HG03196 (cell line): ENCODE measurements at regions not wholly inside any gene's neighbourhood (a gene's known extent, or its start where the extent isn't known, plus 50 kb on each side); places are given as distances from the start of the nearest gene placed in this dataset.

Experiments
- ATAC-seq: cut with Tn5 transposase; IDR thresholded peaks from one replicate; pipeline ENCODE4 v1.9.1; 2021; ENCODE audit not compliant: unreplicated experiment

DNA sequence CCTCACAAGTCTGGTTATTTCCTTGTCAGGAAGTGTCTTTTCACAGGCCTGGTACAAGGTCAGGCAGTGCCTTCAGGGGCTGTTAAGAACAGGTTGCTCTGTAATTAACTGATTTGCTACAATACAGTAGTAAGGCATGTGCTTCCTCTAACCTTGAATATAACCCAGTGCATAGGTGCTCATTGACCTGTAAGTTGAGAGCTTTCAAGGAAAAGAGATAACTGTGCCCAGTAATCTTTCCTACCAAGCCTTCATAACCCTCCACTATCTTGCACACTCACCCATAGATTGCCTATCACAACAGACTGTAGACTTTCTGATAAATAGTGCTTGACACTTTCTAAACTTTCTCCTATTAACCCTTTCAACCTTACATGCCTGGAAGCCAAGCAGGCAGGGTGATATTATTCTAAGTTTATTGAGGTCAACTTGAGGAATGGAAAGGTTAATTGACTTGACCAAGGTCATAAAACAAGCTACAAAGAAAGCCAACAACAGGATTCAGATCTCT, 148.1 kb downstream of the PPARGC1A start:
- ATAC-seq, result no peak

DNA sequence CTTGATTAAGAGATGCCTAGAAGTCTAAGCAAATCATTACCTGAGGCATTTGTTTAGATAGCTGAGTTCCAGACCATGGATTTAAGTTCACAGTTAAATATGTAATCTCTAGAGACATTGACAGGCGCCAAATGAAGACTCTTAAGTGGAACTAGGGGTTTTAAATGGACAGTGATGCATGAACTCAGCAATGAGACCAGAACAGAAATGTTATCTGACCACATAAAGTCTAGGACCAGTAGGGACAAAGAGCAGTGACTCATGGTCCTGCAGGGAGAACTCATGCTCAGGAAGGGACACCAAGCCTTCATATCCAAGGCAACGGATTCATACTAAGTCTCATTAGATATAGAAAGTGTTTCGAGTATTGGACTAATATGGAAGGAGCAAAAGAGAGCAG, 152.3 kb downstream of the PPARGC1A start:
- ATAC-seq, result no peak

DNA sequence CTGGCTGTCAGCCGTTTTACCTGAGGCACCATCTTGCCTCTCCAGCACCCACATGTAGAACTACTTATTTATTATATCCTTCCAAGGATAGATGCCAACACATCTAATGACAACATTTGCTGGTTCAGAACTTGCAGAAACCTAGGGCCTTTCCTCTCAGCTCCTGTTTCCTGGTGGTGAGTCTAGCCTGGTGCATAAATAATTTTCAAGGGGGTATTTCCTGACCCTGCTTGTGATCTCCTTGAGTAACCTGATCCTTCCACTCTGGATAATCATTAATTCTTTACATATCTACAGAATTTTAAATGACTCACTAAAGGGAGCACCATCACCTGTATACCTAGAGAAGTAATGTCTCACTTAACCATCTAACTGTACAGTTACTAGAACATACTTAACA, 153.4 kb downstream of the PPARGC1A start:
- no peak for ATAC-seq

DNA sequence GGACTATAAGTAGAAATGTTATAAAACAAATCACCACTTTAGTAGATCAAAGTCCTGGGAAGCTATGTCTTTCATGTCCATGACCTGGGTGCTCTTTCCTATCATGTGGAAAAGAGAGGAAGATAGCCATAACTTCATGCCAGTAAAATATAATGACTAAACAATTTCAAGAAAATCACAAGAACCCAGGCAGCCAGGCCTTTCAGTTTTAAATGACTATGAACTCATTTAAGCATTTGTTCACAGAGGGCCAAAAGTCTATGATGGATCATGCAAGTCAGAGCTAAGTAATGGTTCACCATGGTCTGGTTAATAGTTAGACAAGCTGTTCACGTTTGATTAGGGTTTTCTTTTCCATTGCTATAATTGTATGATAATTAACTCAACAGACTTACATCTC, 155.8 kb downstream of the PPARGC1A start:
- ATAC-seq, result no peak

DNA sequence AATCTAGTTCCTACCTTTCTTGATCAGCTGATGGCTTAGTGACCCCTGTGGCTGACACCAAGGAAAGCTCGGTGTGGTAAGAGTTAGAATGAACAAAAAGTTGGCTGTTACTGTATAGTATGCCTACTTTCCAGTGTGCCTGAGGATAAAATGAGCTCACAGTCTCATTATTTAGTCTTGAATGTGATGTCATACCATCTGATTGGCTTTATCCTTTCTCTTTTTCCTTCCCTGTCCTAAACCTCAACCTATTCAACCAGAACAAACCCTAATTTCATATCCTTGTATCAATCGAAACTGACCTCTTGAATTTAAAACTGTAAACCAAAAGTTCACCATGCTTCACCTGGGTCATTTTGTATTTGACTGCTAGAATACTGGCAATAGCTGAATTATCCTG, 156.4 kb downstream of the PPARGC1A start:
- no peak for ATAC-seq

DNA sequence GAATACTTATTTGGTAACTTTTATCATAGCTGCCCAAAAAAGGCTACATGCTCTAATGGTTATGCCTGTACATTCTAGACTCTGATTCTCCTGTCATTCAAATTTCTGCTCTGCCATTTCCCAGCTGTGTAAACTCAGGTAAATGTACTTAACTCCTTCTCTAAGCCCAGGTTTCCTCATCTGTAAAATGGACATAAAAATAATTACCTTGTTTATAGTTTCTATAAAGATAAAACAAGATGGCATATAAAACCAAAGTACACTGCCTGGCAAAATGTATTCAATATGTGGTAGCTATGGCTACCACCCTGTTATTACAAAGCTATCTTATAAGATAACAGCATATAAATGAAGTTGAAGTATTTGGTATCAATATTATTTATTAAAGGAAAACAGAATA, 158.8 kb downstream of the PPARGC1A start:
- no peak for ATAC-seq

DNA sequence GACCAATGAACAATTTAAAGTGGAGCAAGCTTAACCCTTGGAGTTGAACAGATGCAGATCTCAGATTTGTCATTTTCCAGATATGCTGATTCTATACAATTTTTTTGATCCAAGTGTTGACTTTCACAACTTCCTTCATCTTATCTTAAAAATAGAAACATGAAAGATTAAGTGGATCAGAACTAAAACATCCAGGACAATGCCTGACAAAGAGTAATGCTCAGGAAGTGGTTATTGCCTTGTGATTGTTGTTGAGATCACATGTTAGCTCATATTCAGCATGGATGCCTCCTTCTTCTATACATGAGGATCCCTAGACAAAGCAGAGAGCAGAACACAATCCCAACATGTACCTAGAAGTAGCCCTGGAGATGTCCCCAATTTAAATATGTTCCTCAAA, 160.9 kb downstream of the PPARGC1A start:
- no peak for ATAC-seq

DNA sequence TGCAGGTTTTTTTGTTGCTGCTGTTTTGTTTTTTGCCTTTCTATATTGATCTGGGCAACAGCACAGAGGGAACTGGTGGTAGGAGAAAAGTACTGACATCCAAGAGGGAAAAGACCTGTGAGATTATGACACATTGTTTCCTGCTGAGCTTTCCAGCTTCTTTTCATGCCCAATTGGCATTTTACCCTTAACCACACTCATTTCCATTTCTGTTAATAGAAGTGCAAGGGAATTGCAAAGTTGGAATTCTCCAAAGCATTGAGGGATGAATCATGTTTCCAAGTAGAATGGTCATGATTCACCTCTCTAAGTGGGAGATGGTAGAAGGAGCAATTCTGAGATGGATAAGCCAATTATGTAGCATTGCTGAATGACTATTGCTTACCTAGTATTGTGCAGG, 161.5 kb downstream of the PPARGC1A start:
- no peak for ATAC-seq

DNA sequence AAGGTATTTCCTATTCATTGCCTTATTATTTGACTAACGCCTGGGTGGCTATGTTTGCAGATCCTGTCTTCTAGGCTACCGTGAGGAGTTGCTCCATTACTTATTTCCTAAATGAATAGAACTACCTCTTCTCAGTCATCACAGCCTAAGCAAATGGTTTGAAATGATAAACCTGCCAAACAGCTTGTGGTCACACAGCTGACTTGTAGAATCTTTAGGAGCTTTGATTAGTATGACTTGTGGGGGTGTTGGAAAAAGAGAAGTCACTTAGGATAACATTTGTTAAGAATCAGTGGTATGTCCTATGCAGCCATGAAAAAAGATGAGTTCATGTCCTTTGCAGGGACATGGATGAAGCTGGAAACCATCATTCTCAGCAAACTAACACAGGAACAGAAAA, 169.3 kb downstream of the PPARGC1A start:
- ATAC-seq, result no peak

DNA sequence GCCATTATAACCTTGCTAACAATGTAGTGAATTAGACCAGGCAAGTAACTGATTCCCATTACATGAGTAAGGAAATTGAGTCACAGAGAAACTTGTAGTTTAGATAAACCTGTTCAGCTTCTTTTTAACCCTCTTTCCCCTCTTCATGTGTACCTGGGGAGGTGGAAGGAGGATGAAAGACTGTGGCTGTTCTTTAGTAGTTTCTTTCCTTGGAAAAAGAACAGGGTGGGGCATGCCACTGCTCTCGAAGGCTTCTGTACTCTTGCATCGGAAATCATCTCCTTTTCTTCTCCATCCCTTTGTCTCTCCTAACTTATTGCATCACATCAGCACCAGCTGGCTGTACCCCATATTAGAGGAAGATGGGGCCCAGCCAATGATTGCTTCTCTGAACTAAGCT, 171.4 kb downstream of the PPARGC1A start:
- no peak for ATAC-seq

DNA sequence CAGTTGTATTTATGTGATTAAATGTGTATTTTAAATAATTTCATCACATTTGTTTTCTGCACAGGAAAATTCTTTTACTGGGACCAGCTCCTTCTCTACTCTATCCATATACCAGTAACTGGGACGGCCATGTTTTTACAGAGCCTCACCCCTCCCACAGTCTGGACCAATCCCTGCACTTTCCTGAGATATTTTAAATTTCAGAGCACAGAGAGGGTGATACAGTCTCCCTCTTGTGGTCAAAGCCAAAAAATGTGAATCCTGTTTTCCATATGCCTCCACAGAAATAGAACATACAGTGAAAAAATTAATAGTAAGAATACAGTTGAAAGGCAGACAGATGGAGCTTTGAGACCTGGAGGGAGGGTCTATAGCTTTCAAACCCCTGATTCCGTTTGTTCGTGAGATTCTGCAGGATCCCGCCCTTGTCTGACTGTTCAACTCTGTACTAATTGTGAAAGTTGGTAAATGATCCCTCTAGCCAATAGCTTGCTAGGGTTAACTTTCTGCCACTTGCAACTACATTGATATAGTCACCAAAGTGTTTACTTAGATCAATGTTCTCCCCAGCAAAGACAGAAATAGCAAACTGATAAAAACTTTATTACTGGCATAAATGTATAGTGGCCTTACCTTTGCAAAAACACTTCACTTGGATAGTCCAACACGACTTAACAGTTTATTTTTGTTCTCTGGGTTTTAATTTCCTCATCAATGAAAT, 172.2 kb downstream of the PPARGC1A start:
- ATAC-seq, result no peak

DNA sequence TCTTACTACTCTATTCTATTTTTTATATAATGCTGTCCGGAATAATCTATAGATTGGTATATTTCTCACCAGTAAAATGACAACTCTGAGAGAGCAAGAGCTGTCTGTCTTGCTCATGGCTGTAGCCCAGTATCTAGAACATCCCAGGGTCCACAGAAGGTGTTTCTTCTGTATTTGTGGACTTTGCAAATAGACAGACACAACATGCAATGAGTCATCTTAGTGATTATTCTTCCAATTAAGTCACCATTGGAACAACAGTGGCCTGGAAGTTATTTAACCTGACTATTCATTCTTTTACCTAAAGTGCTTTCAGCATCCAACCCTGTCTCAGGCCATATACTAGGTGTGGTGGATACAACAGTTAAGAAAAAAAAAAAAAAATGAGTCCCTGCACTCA, 179.5 kb downstream of the PPARGC1A start:
- no peak for ATAC-seq

DNA sequence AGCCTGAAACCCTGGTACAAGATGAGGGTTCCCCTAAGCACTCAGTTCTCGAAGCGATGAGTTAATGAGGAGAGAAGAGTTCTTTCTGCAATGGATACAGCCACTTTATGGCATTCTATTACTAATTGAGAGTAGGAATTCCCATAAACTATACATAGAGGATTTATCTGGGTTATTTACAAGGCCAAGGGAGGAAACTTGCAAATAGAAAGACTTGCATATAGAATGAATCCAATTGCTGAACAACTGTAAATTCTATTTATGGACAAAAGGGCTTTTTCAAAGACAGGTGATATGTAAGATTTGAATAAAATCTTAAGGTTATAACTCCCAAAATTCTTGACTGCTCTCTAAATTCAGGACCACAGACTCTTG, 182.2 kb downstream of the PPARGC1A start:
- ATAC-seq, result no peak

DNA sequence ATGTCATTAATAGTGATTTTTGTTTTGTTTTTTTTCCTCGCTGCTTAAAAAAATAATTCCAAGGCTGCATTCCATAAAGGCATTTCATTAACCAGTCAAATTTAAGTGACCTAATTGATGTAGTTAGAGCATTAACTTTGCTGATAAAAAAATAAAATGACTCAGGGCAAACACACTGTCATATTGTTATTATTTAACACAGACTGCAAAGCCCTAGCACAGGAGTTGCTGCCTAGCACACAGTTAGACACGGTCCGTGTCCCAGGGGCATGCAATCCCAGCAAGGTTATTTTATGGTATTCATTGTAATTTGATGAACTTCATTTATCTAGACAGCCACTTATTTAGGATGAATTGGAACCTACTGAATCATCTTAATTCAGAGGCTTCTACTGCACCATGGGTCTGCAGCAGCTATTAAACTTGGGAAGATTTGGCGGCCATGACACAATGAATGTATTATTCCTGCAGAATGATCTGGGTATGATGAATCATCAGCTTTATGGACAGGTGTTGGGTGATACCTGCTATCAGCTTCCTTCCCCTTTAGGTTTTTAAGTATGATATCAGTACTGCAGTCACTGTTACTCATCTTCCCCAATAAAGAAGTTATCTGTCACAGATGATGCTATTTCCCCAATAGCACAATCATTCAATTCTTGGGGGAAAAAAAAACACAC, 182.7 kb downstream of the PPARGC1A start:
- ATAC-seq, result no peak

DNA sequence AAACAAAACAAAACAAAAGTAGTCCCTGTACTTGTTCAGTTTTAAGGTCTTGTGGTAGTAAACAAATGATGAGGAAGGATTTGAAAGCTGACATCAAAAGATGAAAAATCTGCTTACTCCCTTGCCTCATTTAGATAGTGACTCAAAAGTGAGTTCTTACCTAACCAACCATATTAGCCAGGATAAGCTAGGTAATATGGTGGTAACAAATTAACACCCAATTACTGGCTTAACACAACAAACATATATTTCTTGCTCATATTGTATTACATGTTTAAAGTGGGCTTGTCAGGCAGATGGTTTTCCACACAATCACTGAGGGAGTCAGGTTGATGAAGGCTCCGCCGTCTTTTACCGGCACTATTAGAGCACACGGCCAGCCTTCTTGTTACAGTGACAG, 189.7 kb downstream of the PPARGC1A start:
- no peak for ATAC-seq

DNA sequence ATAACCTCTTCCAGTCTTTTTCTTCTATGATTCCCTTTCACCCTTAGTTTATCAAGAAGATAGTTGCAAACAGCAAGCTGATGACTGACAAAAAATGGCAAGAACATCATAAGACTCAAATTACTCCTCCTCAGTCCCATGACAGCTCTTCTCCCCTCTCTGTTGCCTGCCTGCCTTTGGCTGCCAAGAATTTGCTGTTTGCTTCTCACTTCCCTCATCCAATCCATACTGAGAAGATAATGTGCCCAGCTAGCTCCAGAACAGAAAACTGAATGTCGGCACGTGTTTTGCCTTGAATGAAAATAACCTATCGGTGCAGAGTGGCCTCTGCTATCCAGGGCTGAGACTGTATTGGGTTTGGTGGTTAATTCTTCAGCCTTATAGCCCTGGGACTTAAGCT, 192.1 kb downstream of the PPARGC1A start:
- ATAC-seq, result no peak

DNA sequence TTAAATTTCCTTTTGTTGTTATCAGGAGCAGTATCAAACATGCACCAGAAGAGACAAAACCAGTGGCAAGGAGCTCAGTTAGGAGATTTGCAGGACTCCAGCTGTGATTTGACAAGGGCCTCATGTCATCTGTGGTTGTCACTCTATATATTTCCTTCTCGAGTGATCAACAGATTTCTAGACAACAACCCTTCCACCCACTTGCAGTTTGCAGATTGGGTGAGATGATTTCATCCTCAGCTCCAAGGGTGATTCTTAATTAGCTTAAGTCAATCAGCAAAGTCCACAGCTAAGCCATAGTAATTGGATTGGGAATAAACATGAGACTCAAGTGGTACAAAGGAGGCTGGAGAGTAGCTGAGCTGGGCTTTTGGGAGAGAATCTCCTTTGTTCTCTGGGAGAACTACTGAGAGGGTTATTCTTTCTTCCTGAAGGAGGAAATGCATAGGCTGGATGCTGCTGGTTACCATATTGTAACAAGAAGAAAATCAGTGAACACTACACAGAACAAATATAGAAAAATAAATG, 192.8 kb downstream of the PPARGC1A start:
- ATAC-seq, result no peak

DNA sequence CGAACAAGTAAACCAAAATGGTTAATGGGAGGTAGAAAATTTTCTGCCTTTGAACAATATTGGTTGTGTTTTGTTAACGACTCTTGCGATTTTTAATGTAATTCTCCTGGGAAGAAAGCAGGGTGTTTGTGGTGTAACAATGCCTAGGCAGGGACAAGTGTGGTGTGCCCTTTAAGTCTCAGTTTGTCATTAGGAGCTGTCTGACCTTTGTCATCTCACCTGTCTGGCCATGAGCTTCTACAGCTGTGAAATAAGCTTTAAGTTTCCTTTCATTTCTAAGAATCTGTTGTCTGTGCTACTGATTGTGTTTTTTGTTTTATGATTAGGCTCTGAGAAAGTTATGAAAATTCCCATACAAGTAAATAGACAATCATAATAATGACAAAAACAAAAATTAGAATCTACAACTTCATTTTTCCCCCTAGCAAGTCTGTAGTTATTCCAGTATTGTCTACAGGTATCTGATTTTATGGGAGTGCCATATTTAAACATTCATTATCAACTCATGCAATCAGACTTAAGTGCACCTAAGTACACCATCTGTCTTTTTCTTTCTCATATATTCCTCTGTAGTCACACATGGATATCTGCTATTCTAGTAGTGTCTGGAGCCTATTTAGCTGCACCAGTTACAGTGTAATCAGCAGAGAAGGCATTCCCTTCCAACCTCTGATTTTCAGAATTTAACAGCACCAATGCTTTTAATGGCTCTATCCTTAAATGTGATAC, 203.5 kb downstream of the PPARGC1A start:
- no peak for ATAC-seq

DNA sequence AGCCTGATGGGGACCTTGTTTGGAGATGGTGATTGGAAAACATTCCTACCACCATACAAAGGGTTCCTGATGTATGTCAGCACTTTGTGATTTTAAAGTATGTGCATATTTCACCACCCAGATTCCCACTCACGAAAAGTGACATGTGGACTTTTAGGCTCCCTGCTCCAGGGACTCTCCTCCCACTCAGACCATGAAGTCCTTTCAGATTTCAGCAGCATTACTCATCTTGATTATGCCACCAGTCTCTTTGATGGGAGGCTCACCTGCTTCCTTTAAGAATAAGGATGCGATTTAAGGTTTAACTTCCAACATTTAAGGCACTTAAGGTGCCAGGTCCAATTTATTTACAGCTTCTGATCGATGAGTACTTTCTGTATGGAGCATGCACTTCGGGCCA, 204.4 kb downstream of the PPARGC1A start:
- no peak for ATAC-seq

DNA sequence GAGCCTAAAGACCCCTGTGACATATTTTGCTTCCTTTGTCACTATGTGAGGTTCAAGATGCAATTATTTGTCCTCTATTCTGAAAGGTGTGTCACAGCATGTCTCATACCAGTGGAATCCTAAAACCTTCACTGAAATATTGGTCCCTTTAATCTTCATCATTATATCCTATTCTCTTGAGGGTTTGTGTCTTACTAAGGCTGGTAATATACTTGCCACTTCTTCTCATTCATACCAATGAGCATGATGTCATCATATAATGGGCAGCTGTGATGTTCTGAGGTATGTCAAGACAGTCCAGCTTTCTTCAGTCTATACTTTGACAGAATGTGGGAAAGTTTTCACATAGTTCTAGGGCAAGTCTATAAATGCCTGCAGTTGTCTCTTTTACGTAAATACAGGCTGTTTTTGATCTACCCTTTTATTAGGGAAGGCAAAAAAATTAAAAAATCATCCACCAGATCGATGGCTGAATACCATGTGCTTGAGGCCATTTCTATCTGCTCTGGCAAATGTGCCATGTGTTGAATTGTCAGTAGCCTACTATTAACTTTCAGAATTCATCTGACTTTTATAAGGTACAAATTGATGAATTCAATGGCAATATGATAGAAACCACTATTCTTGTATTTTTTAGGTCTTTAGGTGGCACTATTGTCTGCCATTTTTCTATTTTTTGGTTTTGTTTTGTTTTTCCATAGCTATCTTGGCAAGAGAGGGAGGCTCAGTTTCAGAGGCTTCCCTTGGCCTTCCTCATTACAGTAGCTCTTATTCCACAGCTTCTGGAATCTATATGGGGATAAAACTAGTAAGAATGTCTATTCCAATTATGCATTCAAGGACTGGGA, 209.0 kb downstream of the PPARGC1A start:
- no peak for ATAC-seq

DNA sequence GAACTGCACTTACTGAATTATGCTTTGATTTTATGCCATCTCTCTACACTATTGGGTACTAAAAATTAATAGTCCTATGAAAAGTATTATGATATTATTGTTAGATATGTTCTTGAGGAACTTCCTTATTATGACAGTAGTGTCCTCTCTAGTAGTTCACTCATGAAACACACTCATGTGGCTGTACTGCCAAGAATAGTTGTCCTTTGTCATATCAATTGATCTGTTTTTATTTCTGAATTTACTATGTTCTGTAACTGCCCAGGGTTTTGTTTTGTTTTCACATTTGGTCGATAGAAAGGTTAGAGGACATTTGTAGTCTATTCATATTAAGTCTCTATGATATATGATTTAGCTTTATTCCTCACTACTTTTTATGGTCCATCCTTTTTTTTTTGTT, 215.2 kb downstream of the PPARGC1A start:
- ATAC-seq, result no peak
